ENCODE measurements at regions not wholly inside any gene's neighbourhood (a gene's known extent, or its start where the extent isn't known, plus 50 kb on each side); places are given as distances from the start of the nearest gene placed in this dataset.

DNA sequence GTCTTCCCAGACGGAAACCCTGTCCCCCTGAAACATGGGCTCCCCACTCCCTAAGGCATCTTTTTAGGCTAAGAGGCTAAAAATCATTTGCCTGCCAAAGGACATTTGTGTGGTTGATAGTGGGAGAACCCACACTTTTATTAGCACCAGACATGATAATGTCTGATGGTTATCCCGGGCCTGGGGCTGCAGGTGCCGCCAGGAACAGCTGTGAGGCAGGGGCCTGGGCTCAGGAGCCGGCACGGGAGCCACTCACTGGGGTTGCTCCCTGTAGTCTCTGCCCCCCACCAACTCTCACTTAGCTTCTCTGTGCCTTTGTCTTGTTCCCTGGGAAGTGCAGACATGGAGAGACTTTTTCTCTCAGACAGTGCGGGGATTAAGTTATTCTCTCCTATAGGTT, 193.6 kb downstream of the GLRX3 start:
- TF ChIP-seq GATA2 (IDR thresholded peaks at IDR 0.05; ENCODE audit: low read depth, low read length) (peak; percentile 61; the same call in 1 of the 2 replicates), GATA3 (IDR thresholded peaks at IDR 0.05; ENCODE audit: low read depth, low read length) (no peak)

All from SH-SY5Y (cell line).